Fibroblast of lung (primary cell): ENCODE measurements at regions not wholly inside any gene's neighbourhood (a gene's known extent, or its start where the extent isn't known, plus 50 kb on each side); places are given as distances from the start of the nearest gene placed in this dataset.

Experiments used
- DNase-seq, 2 donors: peaks; one replicate each; pipeline versions ENCODE4 v3.0.0 to v3.0.0-alpha.2; 2010; ENCODE audit warnings: low read depth in 2 of 2
- H2AFZ ChIP-seq: 2 replicates; pipeline ENCODE4 v1.5.1; 2012; ENCODE audit warnings: low read length, control low read depth, inconsistent platforms
- H3K27ac ChIP-seq: 2 replicates; pipeline ENCODE4 v1.5.1; 2011; ENCODE audit warnings: low read length, control low read depth; ENCODE audit not compliant: insufficient read depth
- H3K27me3 ChIP-seq: 2 replicates; pipeline ENCODE4 v1.5.1; 2011; ENCODE audit warnings: mild to moderate bottlenecking, low read length; ENCODE audit not compliant: control insufficient read depth, insufficient read depth
- H3K36me3 ChIP-seq: 2 replicates; pipeline ENCODE4 v1.5.1; 2011; ENCODE audit warnings: low read length; ENCODE audit not compliant: control insufficient read depth, insufficient read depth
- H3K4me1 ChIP-seq: 2 replicates; pipeline ENCODE4 v1.5.1; 2011; ENCODE audit warnings: low read length; ENCODE audit not compliant: control insufficient read depth, insufficient read depth; ENCODE audit errors: extremely low read depth
- H3K4me2 ChIP-seq: 2 replicates; pipeline ENCODE4 v1.5.1; 2011; ENCODE audit warnings: low read length, control low read depth; ENCODE audit not compliant: insufficient read depth; ENCODE audit errors: extremely low read depth
- H3K4me3 ChIP-seq, 4 experiments: fragments of 200-600 bp in 1 of 4; sonication (generic) in 1 of 4; replicated peaks in 1 of 4; 2 replicates each; pipeline ENCODE4 v1.5.1; 2011 to 2016; ENCODE audit warnings: low read length in 4 of 4, low read depth in 3 of 4, mild to moderate bottlenecking in 3 of 4, control low read depth in 2 of 4, inconsistent platforms in 1 of 4, mixed read lengths in 1 of 4; ENCODE audit not compliant: insufficient read depth in 1 of 4; ENCODE audit errors: control extremely low read depth in 1 of 4
- H3K79me2 ChIP-seq: 2 replicates; pipeline ENCODE4 v1.5.1; 2012; ENCODE audit warnings: mild to moderate bottlenecking, low read length, inconsistent platforms; ENCODE audit not compliant: control insufficient read depth, insufficient read depth
- H3K9ac ChIP-seq: 2 replicates; pipeline ENCODE4 v1.5.1; 2011; ENCODE audit warnings: mild to moderate bottlenecking, low read length, control low read depth; ENCODE audit not compliant: insufficient read depth
- H3K9me3 ChIP-seq: 2 replicates; pipeline ENCODE4 v1.5.1; 2012; ENCODE audit warnings: low read depth, low read length; ENCODE audit not compliant: control insufficient read depth, insufficient read depth
- H4K20me1 ChIP-seq: 2 replicates; pipeline ENCODE4 v1.5.1; 2011; ENCODE audit warnings: low read length; ENCODE audit not compliant: control insufficient read depth, insufficient read depth; ENCODE audit errors: extremely low read depth
- CTCF ChIP-seq, 2 donors: IDR thresholded peaks in 1 of 2; conservative IDR thresholded peaks in 1 of 2; 1 replicate in 1 of 2; 2 replicates in 1 of 2; pipeline ENCODE4 v1.5.1; 2011 to 2012; ENCODE audit warnings: low read length in 2 of 2, control low read depth in 1 of 2, inconsistent platforms in 1 of 2, low read depth in 1 of 2, mild to moderate bottlenecking in 1 of 2
- EZH2 ChIP-seq: IDR thresholded peaks from 2 replicates; pipeline ENCODE4 v1.5.1; 2012; ENCODE audit warnings: low read length, control low read depth, mild to moderate bottlenecking; ENCODE audit errors: missing control alignments

GRCh38 chrX:99095965-99096635 lies 1314.0 kb downstream of the PCDH19 start:
- Histone ChIP-seq H3K4me1 (no peaks in the 10 kb centered on the region), H3K27ac (no peak overlapping the region), H3K9me3 (no peaks in the 10 kb centered on the region), H3K79me2 (no peaks in the 10 kb centered on the region), H4K20me1 (no peaks in the 10 kb centered on the region), H3K27me3 (no peaks in the 10 kb centered on the region), H3K4me3 (no peak overlapping the region), H2AFZ (no peak overlapping the region), H3K36me3 (no peaks in the 10 kb centered on the region), H3K4me2 (no peak overlapping the region), H3K9ac (no peak overlapping the region)
- DNase-seq: no peak
- TF ChIP-seq CTCF (conservative IDR thresholded peaks at IDR 0.05 in 1 of 2, IDR thresholded peaks at IDR 0.05 in 1 of 2; ENCODE audit: low read depth in 1 of 2, low read length in 2 of 2): no peak
- no peak for TF ChIP-seq EZH2

GRCh38 chrX:99091459-99091858 lies 1318.6 kb downstream of the PCDH19 start:
- H3K27me3 ChIP-seq: no peaks in the 10 kb centered on the region
- H3K9me3 ChIP-seq: no peaks in the 10 kb centered on the region
- H3K4me1 ChIP-seq: no peaks in the 10 kb centered on the region
- H4K20me1 ChIP-seq: no peaks in the 10 kb centered on the region
- H3K4me3 ChIP-seq: no peak overlapping the region
- TF ChIP-seq CTCF (conservative IDR thresholded peaks at IDR 0.05 in 1 of 2, IDR thresholded peaks at IDR 0.05 in 1 of 2; ENCODE audit: low read depth in 1 of 2, low read length in 2 of 2) (no peak), EZH2 (no peak)
- H3K79me2 ChIP-seq: no peaks in the 10 kb centered on the region
- H3K36me3 ChIP-seq: no peaks in the 10 kb centered on the region
- H3K4me2 ChIP-seq: no peak overlapping the region
- no peak for DNase-seq
- no peak overlapping the region for H3K27ac ChIP-seq
- no peak overlapping the region for H2AFZ ChIP-seq
- H3K9ac ChIP-seq: no peak overlapping the region

DNA sequence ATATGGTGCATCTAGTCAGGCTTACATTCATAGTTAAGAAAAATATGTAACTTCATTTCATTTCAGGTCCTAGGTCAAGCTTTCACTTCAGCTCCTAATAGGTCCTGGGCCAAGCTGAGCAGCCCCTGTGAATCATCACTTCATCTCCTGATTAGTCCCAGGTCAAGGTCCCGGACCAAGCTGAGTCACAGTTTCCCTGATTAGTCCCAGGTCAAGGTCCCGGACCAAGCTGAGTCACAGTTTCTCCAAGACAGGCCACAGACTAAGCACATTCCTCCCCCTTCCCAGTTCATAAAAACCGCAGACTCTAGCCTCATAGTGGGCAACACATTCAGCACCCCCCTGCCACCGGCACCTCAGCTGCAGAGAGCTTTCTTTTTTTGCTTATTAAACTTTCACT lies 1331.8 kb downstream of the PCDH19 start:
- Histone ChIP-seq H3K27me3 (no peaks in the 10 kb centered on the region), H3K4me3 (no peak overlapping the region)

More for the DNA sequence above, 1331.8 kb downstream of the PCDH19 start:
- no peak for DNase-seq
- no peaks in the 10 kb centered on the region for H4K20me1 ChIP-seq
- no peaks in the 10 kb centered on the region for H3K4me1 ChIP-seq
- no peaks in the 10 kb centered on the region for H3K36me3 ChIP-seq
- no peak overlapping the region for H3K9ac ChIP-seq
- H2AFZ ChIP-seq: no peak overlapping the region
- TF ChIP-seq EZH2: no peak
- no peak for TF ChIP-seq CTCF (conservative IDR thresholded peaks at IDR 0.05 in 1 of 2, IDR thresholded peaks at IDR 0.05 in 1 of 2; ENCODE audit: low read depth in 1 of 2, low read length in 2 of 2)
- H3K9me3 ChIP-seq: no peaks in the 10 kb centered on the region
- H3K27ac ChIP-seq: no peak overlapping the region
- no peaks in the 10 kb centered on the region for H3K79me2 ChIP-seq
- H3K4me2 ChIP-seq: no peak overlapping the region
